Right lung (tissue), 2 donors: ENCODE measurements at regions not wholly inside any gene's neighbourhood (a gene's known extent, or its start where the extent isn't known, plus 50 kb on each side); places are given as distances from the start of the nearest gene placed in this dataset.
A peak's percentile ranks its signal among the peaks of the same experiment; 100 is the strongest.
"Not testable (repeated sequence)": the region's sequence is repeated elsewhere in the genome, so short reads cannot be mapped to it uniquely, and the experiment has no call there.

Experiments
- DNase-seq, 2 donors: peaks; one replicate each; pipeline ENCODE4 v3.0.0-alpha.2; 2013

DNA sequence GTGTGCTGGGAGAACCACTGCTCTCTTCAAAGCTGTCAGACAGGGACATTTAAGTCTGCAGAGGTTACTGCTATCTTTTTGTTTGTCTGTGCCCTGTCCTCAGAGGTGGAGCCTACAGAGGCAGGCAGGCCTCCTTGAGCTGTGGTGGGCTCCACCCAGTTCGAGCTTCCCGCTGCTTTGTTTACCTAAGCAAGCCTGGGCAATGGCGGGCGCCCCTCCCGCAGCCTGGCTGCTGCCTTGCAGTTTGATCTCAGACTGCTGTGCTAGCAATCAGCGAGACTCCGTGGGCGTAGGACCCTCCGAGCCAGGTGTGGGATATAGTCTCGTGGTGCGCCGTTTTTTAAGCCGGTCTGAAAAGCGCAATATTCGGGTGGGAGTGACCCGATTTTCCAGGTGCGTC is 164.0 kb downstream of the HRH4 start:
- DNase-seq = not testable (repeated sequence)

DNA sequence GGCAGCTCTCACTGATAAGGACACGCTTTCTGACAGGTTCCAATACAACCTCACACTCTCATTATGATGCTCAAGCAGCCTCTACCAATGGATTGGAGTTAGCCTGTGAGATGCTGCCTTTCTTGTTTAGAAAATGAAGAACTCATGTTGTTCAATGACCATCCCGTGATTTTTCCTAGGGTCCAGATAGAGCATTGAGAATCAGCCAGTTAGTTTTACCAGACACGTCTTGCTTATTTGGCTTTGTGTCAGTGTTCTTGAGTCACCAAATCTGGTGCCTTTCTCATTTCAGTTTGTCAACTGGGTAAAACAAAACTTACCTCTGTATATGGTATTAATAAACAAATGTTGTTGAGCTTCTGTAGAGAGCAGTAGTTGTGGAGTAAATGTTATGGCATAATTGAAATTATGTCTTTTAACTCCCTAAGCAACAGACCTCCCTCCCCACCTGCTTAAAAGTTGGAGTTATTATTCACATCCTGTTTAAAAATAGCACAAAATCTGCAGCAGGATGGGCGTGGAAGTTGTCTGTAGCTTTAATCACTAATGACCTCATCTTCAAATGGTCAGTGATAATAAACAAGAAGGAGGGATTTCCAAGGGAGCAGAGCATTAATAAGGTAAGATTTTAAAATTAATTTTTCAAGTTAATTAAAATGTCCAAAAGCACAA is 167.3 kb downstream of the HRH4 start:
- no peak for DNase-seq

DNA sequence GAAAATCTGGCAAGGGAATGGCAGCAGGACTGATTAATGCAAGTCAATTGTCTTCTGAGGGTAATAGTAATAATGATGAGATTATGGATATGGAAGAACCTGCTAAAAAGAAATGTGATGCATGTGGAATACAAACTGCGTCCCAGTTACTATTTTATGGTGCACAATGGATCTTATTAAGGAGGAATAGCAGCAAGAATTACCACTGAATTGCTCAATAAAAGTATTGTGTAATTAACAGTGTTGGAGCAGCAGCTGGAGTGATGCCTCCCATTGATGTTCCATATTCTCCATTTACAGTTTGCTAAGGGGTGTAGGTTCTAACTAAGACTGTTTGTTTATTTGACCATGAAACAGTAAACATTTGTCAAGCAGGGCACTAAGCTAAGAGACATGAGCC is 167.9 kb downstream of the HRH4 start:
- no peak for DNase-seq

DNA sequence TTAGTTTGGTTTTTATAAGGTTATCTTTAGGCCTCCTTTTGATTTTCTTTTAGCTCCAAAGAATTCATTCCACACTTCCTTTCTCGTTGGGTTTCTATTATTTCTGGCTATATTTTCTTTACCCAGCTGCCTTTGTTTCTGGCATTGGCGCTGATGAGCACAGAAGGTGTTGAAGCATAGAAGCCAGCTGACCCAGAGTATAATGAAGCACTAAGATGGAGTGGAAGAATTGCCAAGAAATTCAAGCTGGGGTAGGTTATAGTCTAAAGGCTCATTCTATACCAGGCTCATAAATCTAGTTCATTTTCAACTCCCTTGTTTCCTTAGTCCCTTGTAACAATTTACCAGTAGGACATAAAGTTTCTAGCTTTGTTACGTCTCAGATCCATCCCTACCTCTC is 169.5 kb downstream of the HRH4 start:
- DNase-seq = peak; percentile 51 to 54

DNA sequence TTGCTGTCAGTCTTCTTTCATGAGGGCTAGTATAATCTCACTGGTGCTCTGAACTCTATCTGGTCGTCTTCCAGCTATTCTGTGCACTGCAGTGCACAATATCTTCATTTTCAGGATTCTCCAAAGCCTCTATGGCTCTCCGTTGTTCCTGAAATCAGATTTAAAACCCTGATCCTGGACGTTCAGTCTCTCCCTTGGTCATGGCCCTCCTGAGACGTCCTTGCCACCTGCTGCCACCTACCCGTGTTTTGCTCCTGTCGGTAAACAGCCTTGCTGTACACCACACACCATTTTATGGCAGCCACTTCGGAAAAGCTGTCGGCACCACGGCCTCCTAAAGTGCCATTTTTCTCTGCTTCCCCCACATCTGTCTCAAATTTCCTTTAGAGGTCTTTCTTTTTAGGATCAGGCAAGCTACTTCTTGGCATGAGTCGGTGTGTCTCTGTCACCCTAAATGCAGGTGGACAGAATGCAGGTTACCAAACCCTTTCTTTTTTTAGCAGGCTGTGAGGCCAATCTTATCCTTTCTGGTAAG is 170.0 kb downstream of the HRH4 start:
- no peak for DNase-seq

DNA sequence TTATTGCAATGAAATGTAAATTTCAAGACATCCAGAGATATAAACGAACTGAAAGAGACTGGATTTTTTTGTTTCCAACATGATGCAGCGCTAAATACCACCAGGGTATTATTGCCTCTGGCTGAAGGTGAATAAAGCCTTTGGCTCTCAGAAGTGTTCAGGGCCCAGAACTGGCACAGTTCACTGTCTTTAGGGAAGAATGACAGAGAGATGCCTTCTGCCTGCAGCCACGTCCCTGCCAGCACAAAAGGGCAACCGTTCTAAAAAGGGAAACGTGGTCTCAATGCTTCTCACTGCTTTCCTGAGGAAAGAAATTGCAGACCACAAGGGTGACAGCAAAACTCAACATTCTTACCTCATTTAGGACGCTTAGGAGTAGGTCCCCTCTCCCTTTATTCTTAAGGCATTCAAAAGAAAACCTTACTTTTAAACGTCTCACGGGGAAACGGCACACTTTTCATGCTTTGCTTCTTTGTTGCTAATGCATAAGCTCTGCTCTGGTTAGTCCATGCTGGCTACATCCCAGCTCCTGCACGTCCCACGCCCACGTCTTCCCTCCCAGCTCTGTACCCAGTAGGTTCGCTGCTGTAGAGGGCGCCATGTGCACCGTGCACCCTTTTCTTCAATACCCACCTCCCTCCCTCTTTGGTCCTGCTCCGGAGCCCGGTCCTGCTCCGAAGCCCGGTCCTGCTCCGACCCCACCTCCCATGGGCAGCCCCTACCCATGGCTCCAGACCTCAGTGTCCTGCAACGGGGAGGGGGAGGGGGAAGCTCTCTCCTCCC is 171.0 kb downstream of the HRH4 start:
- DNase-seq = no peak

DNA sequence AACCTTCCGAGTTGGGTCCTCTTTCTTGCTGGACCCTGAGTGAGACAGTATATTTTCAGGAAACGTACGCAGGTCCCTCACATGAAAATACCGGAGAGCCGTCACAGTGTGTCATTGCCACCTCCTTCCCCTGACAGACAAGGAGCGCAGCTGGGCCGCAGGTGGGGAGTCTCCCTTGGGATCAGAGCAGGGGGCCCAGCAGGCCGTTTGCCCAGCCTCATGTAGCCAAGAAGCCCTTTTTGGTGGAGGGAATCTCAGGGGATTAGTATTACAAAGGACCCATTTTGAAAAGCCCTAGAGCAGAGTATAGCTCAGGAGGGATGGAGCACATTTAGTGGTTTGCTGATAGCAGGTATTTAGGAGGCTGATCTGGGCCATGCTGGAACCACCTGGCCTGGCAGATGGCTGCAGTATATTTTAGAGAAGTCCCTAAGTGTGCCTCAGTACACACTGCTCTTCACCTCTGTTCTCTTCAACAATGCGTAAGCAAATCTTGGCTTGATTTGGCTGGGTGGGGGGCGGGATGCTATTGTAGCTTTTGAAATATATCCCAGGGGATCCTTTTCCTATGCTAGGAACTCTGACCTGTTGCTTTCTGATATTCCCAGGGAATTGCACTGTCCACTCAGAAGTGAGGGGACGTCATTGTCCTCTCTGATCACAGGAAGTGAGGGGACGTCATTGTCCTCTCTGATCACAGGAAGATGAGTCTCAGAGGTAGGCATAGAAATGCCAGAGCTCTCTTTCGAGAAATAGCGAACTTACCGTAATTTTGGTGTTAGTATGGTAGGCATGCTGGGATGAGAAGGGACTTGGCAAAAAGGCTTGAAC is 171.9 kb downstream of the HRH4 start:
- DNase-seq = no peak

DNA sequence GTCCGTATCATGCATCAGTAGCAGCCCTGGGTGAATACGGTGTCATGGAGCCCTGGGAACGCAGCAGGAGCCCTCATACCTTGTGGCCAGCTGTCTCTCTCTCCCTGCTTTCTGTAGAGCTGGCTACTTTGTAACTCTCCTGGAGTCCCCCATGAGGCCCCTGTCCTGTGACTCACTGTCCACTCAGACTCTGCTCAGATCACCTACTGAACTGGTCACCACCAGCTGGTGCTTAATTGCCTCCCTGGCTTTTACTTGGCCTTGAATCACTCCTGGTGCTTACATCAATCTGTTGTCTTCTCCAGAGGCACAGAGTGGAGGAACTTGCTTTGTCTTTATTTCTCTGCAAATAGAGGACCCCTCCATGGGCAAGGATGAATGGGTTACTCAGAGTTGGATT is 172.7 kb downstream of the HRH4 start:
- DNase-seq = no peak

DNA sequence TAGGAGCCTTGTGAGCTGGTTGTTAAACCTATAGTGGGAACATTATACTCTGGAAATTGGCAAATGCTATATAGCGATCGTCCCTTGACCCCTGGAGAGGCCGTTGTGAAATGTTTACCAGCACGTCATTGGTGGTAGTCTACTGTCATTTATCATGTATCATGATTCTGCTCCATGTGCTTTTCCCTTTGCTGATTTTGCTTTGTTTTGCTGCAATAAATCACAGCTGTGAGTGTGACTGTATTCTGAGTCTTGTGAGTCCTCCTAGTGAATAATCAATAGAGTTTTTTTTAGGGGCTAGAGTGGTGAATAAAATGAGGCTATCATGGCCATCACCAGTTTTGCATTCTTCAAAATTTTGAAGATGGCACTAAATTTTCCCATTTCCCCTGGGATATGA is 189.1 kb downstream of the HRH4 start:
- DNase-seq = no peak

DNA sequence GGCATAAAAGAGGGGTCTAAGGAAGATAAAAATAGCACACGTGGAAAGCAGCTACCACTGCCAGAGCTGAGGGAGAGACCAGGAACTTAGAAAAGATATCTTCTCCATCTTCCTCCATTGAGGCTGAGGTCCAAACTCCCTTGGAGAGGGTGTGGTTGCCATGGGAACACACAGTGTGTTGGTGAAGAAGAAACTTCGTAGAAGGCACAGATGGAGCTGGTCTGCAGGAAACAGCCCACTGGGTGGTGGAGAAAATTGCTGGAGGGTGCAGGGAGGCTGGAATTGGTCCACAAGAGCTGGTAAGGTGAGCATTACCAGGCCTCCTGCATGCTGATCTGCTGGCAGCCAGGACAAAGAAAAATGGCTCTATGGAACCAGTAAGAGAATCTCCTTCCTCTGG is 191.0 kb downstream of the HRH4 start:
- no peak for DNase-seq

DNA sequence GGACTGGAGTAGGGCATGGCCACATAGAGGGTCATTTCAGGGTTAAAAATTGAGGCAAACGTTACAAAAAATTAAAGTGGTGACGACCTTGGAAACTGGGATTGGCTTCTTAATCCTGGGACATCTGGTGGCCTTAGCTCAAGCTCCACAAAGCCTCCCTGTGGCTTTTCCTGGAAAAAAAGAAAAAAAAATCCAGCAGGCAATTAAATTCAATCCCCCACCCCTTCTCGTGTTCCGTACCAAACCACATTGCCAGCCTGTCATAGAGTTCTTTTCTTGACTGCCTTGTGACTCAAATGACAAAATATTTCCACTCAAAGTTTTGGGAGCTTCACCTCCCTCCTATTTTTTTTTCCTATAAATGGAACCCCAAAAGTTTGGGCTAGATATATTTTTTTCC is 195.6 kb downstream of the HRH4 start:
- DNase-seq = no peak

DNA sequence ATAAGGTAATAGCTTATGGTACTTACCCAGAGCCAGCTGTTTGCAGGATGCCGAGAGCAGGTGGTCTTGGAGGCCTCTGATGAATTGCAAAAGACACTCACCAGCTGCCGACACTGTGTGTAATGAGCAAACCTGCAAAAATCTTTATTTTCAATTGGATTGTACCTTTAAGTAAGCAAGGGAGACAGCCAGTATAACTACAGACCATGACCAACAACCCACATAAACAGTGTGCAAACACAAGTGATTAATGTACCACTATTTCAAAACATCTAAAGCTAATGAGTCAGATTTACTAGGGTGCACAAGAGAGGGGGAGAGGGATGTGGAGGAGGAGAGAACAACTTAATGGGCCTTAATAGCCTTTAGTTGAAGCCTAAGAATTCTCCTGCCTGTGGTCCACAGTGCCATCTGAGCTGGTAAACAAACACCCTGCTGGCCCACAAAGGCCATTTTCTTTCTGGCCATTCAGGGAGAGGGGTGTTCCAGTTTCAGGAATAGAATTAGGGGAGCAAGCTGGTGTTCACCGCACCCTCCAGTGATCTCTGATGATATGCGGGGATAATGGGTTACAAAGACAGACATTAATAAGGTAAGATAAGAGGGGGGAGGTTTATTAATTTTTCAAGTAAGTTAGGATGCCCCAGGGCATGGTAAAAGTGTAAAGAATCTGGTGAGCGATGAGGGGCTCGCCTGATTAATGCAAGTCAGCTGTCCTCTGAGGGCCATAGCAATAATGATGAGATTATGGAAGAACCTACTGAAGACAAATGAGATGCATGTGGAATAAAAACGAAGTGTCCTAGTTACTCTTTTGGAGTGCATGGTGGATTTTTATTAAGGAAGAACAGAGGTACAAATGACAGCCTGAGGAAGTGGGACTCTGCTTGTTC is 196.4 kb downstream of the HRH4 start:
- DNase-seq = no peak

DNA sequence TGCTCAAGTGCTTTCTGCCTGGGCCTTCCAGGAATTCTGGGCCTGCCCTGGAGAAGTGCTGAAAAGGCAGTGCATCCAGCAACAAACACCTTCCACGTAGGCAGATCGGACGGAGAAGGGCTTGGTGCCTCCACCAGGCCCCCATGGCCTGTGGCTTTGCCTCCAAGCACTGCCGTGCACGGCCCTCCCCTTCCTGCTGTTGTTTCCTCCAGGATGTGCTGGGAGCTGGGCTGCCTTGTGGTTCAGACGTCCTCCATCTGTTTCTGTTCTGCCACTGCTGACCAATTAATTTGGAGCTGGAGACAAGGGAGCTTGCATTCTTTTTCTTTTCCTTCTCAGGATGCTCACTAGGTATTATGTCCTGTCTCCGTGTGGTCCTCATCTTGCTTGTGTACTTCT is 197.0 kb downstream of the HRH4 start:
- DNase-seq = no peak

DNA sequence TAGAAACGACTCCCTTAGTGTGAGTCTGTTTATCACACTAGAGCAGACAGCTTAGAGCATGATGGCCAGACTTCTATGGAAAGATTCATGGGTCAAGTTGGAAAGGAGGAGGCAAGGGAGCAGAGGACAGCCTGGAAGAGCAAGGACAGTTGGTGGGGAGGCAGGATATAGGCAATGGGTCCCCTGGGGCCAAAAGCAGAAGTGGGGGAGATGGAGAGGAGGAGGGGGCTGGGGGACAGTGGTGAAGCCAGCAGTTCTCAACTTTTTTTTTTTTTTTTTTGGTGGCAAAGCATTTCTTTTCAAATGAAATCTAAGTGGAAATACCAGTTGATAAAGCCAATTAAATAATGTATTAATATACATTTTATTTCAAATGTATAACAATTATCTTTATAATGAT is 197.9 kb downstream of the HRH4 start:
- DNase-seq = no peak

DNA sequence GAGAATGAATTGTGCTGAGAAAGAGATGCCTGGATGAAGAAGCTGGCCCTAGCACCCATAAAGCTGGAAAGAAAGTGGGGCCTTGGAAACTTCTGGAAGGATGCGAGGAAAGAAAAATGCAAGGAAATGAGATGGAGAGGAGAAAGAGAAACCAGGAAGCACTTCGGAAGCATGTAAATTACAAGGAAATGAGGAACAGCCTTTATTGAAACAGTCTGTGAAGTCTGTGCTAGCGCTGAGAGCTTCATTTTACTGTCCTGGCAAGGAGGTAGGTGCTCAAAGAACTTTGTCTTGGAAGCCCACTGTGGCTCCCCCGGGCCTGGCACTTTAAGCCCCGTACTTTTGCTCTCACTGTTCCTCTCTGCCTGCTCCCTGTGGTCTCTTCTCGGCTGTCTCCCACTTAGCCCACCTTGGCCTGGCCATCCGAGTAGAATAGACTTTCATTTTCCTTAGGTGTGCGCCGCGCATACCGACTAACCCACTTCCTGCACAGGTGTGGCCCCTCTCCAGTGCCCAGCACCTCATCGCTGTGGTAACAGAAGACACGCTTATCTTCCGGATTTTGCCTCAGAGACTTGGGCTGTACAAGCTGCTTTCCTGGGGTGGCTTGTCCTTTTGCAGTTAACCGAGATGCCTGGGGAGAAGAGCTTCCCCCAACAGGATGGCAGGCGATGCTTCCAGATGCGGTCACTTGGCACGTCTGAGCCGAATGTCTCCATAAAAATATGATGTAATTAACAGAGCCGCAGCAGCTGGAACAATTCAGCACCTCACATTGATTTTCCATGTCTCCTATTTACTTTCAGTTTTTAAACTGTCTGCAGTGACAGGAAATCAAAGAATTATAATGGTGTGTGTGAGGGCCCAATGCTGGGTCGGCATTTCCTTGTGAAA is 199.6 kb downstream of the HRH4 start:
- DNase-seq = peak; percentile 84 to 87

DNA sequence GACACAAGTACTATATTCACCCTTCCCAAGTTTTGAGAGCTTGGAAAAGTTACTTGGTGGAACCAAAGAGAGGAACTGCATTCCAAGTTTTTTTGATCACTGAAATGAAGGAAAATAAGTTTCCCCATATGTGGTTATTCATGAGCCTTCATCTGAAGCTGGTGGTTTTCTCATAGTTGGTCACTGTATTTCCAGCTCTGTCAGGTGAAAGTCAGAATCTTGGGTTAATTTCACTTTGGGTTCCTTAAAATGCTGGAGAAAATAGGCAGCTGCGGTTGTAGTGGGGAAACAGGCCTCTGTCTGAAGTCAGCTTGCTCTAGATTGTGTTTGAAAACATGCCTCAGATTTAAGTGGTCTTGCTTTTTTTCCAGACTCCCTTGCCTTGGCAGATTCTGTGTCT is 200.5 kb downstream of the HRH4 start:
- DNase-seq = peak; percentile 27 to 29

DNA sequence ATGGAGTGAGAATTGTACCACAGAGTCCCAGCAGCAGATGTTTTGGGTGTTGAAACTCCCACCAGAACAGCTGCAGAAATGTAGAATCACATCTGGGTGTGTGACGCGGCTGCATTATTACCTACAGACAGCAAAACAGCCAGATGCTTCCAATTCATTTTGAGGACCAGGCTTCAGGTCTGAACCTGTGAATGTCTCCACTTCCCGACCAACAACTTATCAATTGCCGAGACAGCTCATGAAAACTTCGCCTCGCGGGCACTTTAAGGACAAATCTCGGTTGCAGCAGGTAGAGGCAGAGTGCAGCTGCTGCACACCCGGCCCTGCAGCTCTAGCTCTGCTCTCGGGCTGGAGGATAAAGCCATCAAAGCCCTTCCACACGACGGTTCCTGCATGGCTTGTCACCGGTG is 202.0 kb downstream of the HRH4 start:
- DNase-seq = no peak

DNA sequence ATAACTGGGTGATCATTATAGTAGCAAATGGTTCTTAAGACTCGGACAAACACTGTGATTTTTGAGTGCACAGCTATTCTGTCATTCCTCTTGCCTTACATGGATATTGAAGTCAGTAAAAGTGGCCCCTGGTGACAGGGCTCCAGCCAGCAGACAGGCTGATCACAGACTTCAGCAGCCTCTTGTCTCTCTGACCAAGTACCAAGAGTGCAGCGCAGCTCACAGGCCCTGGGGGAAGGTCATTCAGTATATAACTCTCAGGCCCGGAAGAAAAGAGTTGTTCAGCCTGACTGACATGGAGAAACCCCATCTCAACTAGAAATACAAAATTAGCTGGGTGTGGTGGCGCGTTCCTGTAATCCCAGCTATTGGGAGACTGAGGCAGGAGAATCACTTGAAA is 202.6 kb downstream of the HRH4 start:
- no peak for DNase-seq

DNA sequence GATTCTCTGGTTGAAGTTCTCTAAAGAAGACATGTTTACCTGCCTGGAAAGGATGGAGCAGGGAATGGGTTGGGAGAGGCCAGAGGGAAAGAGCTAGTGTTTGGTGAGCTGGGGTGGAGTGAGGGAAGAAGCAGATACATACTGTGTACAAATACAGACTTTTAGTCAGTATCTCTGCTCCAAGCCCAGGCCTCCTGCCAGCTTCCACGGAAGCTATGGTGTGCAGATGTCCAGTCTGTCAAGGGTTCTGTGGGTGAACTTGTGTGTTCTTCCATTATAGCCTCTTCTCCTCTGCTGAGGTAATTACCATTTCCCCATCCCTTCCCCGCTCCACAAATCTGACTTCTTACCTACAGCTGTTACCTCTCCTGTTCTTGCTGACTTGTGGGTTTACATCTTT is 208.6 kb downstream of the HRH4 start:
- no peak for DNase-seq

DNA sequence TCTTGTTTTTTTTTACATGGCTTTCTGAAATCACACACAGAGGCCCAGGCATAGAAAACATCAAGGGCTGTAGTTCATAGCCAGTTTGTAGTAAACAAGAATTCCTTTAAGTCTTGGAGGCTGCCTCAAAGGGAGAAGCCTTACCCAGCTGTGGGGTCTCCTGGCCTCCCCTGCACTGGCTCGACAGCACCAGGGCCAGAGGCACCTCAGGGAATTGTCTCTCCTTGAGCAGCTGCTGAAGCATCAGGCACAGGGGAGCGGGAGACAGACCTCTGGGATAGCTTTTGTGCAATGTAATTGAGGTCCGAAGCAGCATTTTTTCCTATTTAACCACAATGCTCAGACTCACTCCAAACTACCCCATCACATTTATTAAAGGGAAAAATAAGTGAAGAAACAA is 209.1 kb downstream of the HRH4 start:
- no peak for DNase-seq
